Pancreas (tissue), 10 donors: ENCODE measurements at regions not wholly inside any gene's neighbourhood (a gene's known extent, or its start where the extent isn't known, plus 50 kb on each side); places are given as distances from the start of the nearest gene placed in this dataset.
"Not testable (repeated sequence)": the region's sequence is repeated elsewhere in the genome, so short reads cannot be mapped to it uniquely, and the experiment has no call there.

Experiments
- ATAC-seq, 4 donors: fragments of 200-7000 bp; cut with Tn5 transposase; one replicate each; pipeline versions ENCODE4 v1.8.0 to v1.9.1; 2020; ENCODE audit warnings: mild to moderate bottlenecking in 4 of 4, moderate library complexity in 4 of 4
- DNase-seq, 6 donors: peaks; one replicate each; pipeline ENCODE4 v3.0.0-alpha.2; 2020
- FAIRE-seq: peaks from 2 replicates; lab custom pipeline; 2012; peaks lifted over from hg19 to GRCh38; lab: Jason Lieb, UNC
- H3K27ac ChIP-seq, 4 donors: fragments of 200-600 bp; sonication (generic); 1 replicate in 3 of 4; 2 replicates in 1 of 4; pipeline versions ENCODE4 v1.5.0 to v1.8.0; 2020
- H3K27me3 ChIP-seq, 4 donors: fragments of 200-600 bp; one replicate each; pipeline ENCODE4 v1.8.0; 2021
- H3K36me3 ChIP-seq, 3 donors: fragments of 200-600 bp; sonication (generic) in 1 of 3; one replicate each; pipeline versions ENCODE4 v1.5.0 to v1.8.0; 2020 to 2021
- H3K4me1 ChIP-seq, 3 donors: fragments of 200-600 bp; one replicate each; pipeline ENCODE4 v1.8.0; 2021
- H3K4me3 ChIP-seq, 4 donors: fragments of 200-600 bp; sonication (generic) in 2 of 4; one replicate each; pipeline versions ENCODE4 v1.5.0 to v1.8.0; 2020 to 2021
- H3K9me3 ChIP-seq, 4 donors: fragments of 200-600 bp; one replicate each; pipeline ENCODE4 v1.8.0; 2021
- CTCF ChIP-seq, 4 donors: fragments of 200-600 bp; sonication (generic) in 3 of 4; IDR thresholded peaks; one replicate each; pipeline versions ENCODE4 v1.5.0 to v1.8.0; 2021; ENCODE audit warnings: antibody characterized with exemption in 4 of 4
- WGBS, 2 donors: extraction: QIAGEN DNeasy Blood & Tissue Kit; methylation state at CpG; one replicate each; pipeline ENCODE4 v1.1.7; 2013; 5-methylcytosine and 5-hydroxymethylcytosine counted together
- intact Hi-C, 3 donors: fragments of 100-400 bp; cut with DNase I; formaldehyde crosslinking; loops; one replicate each; pipeline versions ENCODE4 v1.11.1 to v1.14.2; 2022
- donor health status: healthy with polysubstance abuse.
- donor health status: DM: no; HTN: no; CAD: no; lungs with moderate emphysema.
- donor health status: DM: no; HTN: no; CAD: no.
- donor health status: control.
- donor health status: control.
- donor health status: Bipolar disorder and iron deficiency.
- donor health status: DM: yes; HTN: yes; CAD: no.
- donor health status: DM: no; HTN: no; CAD: no.
- donor health status: DM: no; HTN: no; CAD: no.
- donor health status: DM: yes; HTN: yes; CAD: no.

GRCh38 chrX:149420566-149420965 is 84.5 kb downstream of the IDS start:
- H3K4me3 ChIP-seq, FAIRE-seq, H3K9me3 ChIP-seq, H3K36me3 ChIP-seq, intact Hi-C loops, ATAC-seq, H3K4me1 ChIP-seq, DNase-seq, H3K27me3 ChIP-seq, H3K27ac ChIP-seq: not testable (repeated sequence)
- 84 to 89% methylated on average over 12 to 17 of the region's 21 CpGs for WGBS, 2 donors

- WGBS, 2 donors: 16 to 22% methylated on average over 2 of the region's 2 CpGs
- Histone ChIP-seq H3K9me3 (no peaks in the 10 kb centered on the region), H3K27me3 (peaks cover 0 to 10% (median 0%) of the 10 kb centered on the region in 4 donors), H3K4me3 (no peak overlapping the region), H3K4me1 (no peaks in the 10 kb centered on the region), H3K36me3 (no peaks in the 10 kb centered on the region), H3K27ac (no peak overlapping the region)
- intact Hi-C loops: no loop called here
- DNase-seq (no peak), ATAC-seq (no peak), FAIRE-seq (no peak)
- no peak for TF ChIP-seq CTCF (IDR thresholded peaks at IDR 0.05)
Observed at GRCh38 chrX:149398027-149398426, 107.1 kb downstream of the IDS start.

- no peaks in the 10 kb centered on the region for H3K4me1 ChIP-seq
- no peaks in the 10 kb centered on the region for H3K9me3 ChIP-seq
- ATAC-seq (no peak), DNase-seq (no peak), FAIRE-seq (no peak)
- no peak for TF ChIP-seq CTCF (IDR thresholded peaks at IDR 0.05)
- H3K4me3 ChIP-seq: no peak overlapping the region
- peaks cover 0 to 7% (median 0%) of the 10 kb centered on the region in 4 donors for H3K27me3 ChIP-seq
- H3K27ac ChIP-seq: no peak overlapping the region
- intact Hi-C loops: no loop called here
- H3K36me3 ChIP-seq: no peaks in the 10 kb centered on the region
Observed at GRCh38 chrX:149392921-149393320, 112.2 kb downstream of the IDS start.

- ATAC-seq: no peak
- Histone ChIP-seq H3K4me1 (no peaks in the 10 kb centered on the region), H3K36me3 (no peaks in the 10 kb centered on the region), H3K9me3 (no peaks in the 10 kb centered on the region), H3K27ac (no peak overlapping the region), H3K27me3 (peaks cover 0 to 5% (median 1%) of the 10 kb centered on the region in 4 donors), H3K4me3 (no peak overlapping the region)
- TF ChIP-seq CTCF (IDR thresholded peaks at IDR 0.05): no peak
- intact Hi-C loops: no loop called here
- FAIRE-seq: no peak
- no peak for DNase-seq
Observed at GRCh38 chrX:149383852-149384251, 121.3 kb downstream of the IDS start.

- Histone ChIP-seq H3K9me3 (no peaks in the 10 kb centered on the region), H3K27ac (no peak overlapping the region), H3K4me3 (no peak overlapping the region), H3K36me3 (no peaks in the 10 kb centered on the region), H3K4me1 (no peaks in the 10 kb centered on the region), H3K27me3 (no peaks in the 10 kb centered on the region)
- DNase-seq: no peak
- intact Hi-C loops: no loop called here
- FAIRE-seq: no peak
- TF ChIP-seq CTCF (IDR thresholded peaks at IDR 0.05): no peak
- ATAC-seq: no peak
- 39 to 43% methylated on average over 3 of the region's 3 CpGs for WGBS, 2 donors
Observed at GRCh38 chrX:149374751-149375150, 130.4 kb downstream of the IDS start.

GRCh38 chrX:149372866-149373265 is 132.2 kb downstream of the IDS start:
- FAIRE-seq: no peak
- H3K4me3 ChIP-seq: no peak overlapping the region
- DNase-seq: no peak
- intact Hi-C loops: no loop called here
- H3K36me3 ChIP-seq: no peaks in the 10 kb centered on the region
- no peak overlapping the region for H3K27ac ChIP-seq
- 26 to 39% methylated on average over 2 of the region's 2 CpGs for WGBS, 2 donors
- TF ChIP-seq CTCF (IDR thresholded peaks at IDR 0.05): no peak
- H3K27me3 ChIP-seq: no peaks in the 10 kb centered on the region
- H3K4me1 ChIP-seq: no peaks in the 10 kb centered on the region
- no peaks in the 10 kb centered on the region for H3K9me3 ChIP-seq
- ATAC-seq: no peak
